Stomach (tissue), 8 donors: ENCODE measurements at regions not wholly inside any gene's neighbourhood (a gene's known extent, or its start where the extent isn't known, plus 50 kb on each side); places are given as distances from the start of the nearest gene placed in this dataset.

ENCODE experiments used
- DNase-seq, 2 donors: peaks; one replicate each; pipeline versions ENCODE4 v3.0.0 to v3.0.0-alpha.2; 2013 to 2019
- H3K27ac ChIP-seq, 5 donors: fragments of 200-600 bp in 4 of 5; sonication (generic) in 4 of 5; one replicate each; pipeline ENCODE4 v1.5.1; 2013 to 2019; ENCODE audit warnings: mild to moderate bottlenecking in 1 of 5, moderate library complexity in 1 of 5
- H3K27me3 ChIP-seq, 3 donors: fragments of 200-600 bp; sonication (generic); one replicate each; pipeline ENCODE4 v1.5.1; 2017 to 2019; ENCODE audit warnings: mixed run types in 1 of 3
- H3K36me3 ChIP-seq, 4 donors: fragments of 200-600 bp; sonication (generic); 1 replicate in 3 of 4; 2 replicates in 1 of 4; pipeline ENCODE4 v1.5.1; 2016 to 2019
- H3K4me1 ChIP-seq, 4 donors: fragments of 200-600 bp; sonication (generic); one replicate each; pipeline ENCODE4 v1.5.1; 2016 to 2019
- H3K4me3 ChIP-seq, 4 donors: fragments of 200-600 bp; sonication (generic) in 3 of 4; one replicate each; pipeline ENCODE4 v1.5.1; 2016 to 2019; ENCODE audit warnings: mild to moderate bottlenecking in 1 of 4
- H3K9me3 ChIP-seq, 4 donors: fragments of 200-600 bp; sonication (generic); one replicate each; pipeline ENCODE4 v1.5.1; 2016 to 2019
- CTCF ChIP-seq, 7 experiments: fragments of 450-650 bp in 4 of 7; fragments of 200-600 bp in 3 of 7; sonication (generic) in 3 of 7; IDR thresholded peaks; one replicate each; pipeline ENCODE4 v1.5.1; 2016 to 2019; ENCODE audit warnings: antibody characterized with exemption in 7 of 7, control low read depth in 2 of 7, mild to moderate bottlenecking in 1 of 7
- EP300 ChIP-seq: sonication (generic); formaldehyde crosslinking; IDR thresholded peaks from one replicate; pipeline ENCODE4 v1.6.1; 2017; ENCODE audit warnings: antibody characterized with exemption
- POLR2A ChIP-seq, 4 donors: fragments of 450-650 bp; IDR thresholded peaks; one replicate each; pipeline ENCODE4 v1.6.1; 2016; ENCODE audit warnings: antibody characterized with exemption in 4 of 4, control low read depth in 2 of 4, mild to moderate bottlenecking in 1 of 4, moderate library complexity in 1 of 4
- POLR2AphosphoS5 ChIP-seq, 3 donors: sonication (generic); formaldehyde crosslinking; IDR thresholded peaks; one replicate each; pipeline ENCODE4 v1.6.1; 2016; ENCODE audit warnings: antibody characterized with exemption in 3 of 3
- WGBS, 5 donors: extraction: QIAGEN DNeasy Blood & Tissue Kit in 3 of 5; methylation state at CpG; one replicate each; pipeline versions ENCODE4 v1.1.5 to v1.1.7; 2013 to 2018; 5-methylcytosine and 5-hydroxymethylcytosine counted together
- intact Hi-C: fragments of 100-400 bp; cut with DNase I; formaldehyde crosslinking; loops from one replicate; pipeline ENCODE4 v1.15.1; 2023; ENCODE audit warnings: low total_unique reads
- donor health status: healthy with polysubstance abuse.
- donor health status: Bipolar disorder and iron deficiency.
- donor health status: healthy.

DNA sequence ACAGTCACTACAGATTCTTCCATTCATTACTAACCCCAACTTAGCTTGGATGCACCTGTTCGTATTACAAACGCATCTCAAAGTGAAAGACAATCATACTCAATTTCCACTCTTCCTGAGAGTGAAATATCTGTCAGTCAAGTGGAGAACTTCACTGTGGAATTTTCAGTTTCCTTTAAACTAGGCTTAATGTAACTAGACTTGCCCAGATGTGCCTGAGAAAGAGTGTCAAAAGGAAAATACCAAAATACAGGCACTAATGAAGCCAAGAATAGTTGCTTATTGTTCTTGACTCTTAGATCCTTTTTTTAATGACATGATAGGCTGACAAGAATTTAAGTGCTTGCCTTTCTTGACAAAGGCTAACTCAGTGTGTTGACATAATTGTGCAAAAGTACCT is 72.4 kb upstream of the NR3C2 start:
- H3K9me3 ChIP-seq, result no peaks in the 10 kb centered on the region
- intact Hi-C loops, result no loop called here
- H3K4me1 ChIP-seq, result no peaks in the 10 kb centered on the region
- H3K4me3 ChIP-seq, result no peak overlapping the region
- DNase-seq, result no peak
- WGBS, 5 donors, result 80 to 86% (median 83%) methylated on average over 2 of the region's 2 CpGs
- peak overlapping the region in 1 of 5 donors; percentile 7 for H3K27ac ChIP-seq
- TF ChIP-seq POLR2A (IDR thresholded peaks at IDR 0.05) (no peak), EP300 (no peak), POLR2AphosphoS5 (IDR thresholded peaks at IDR 0.05) (no peak), CTCF (IDR thresholded peaks at IDR 0.05) (no peak)
- H3K27me3 ChIP-seq, result no peaks in the 10 kb centered on the region
- H3K36me3 ChIP-seq, result no peaks in the 10 kb centered on the region

DNA sequence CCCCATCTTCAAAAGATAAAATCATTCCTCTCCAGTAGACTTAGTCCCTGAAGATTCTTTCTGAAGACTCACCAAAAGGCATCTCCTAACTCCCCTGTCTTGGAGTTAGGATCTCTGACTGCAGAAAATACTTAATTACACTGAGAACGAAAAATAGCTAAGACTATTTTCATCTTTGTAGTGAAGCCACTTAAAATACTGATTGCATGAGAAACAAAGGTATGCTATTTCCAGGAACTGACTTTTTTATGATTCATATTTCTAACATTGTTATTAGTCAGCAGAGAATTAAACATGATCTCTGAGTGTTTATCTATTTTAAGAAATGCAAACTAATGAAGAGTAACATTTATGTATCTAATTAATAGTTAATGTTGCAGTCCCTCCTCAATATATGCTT is 71.8 kb upstream of the NR3C2 start:
- Histone ChIP-seq H3K27ac (no peak overlapping the region), H3K4me1 (no peaks in the 10 kb centered on the region), H3K9me3 (no peaks in the 10 kb centered on the region), H3K4me3 (no peak overlapping the region), H3K36me3 (no peaks in the 10 kb centered on the region), H3K27me3 (no peaks in the 10 kb centered on the region)
- TF ChIP-seq EP300 (no peak), POLR2AphosphoS5 (IDR thresholded peaks at IDR 0.05) (no peak), CTCF (IDR thresholded peaks at IDR 0.05) (no peak), POLR2A (IDR thresholded peaks at IDR 0.05) (no peak)
- 43 to 77% (median 71%) methylated on average over 1 of the region's 1 CpG for WGBS, 5 donors
- intact Hi-C loops, result no loop called here
- no peak for DNase-seq

DNA sequence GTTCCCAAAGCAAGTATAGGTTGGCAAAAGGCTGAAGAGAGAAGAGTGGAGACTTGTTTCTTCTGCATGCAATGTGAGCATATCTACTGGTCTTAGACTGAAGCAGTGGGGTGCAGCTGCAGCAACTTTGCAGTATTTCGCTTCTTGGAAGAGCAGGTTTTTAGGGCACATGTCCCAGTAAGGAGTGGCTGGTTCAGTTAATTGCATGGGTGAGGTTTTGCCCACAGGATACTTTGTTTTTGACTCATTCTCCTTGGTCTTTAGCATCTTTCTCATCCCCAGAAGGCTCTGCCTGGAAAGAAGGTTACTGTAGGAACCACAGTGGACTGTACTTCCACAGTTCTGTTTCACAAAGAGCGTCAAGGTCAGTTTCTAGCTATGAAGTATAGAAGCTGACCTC is 68.0 kb upstream of the NR3C2 start:
- Histone ChIP-seq H3K9me3 (no peaks in the 10 kb centered on the region), H3K36me3 (no peaks in the 10 kb centered on the region), H3K27ac (no peak overlapping the region), H3K27me3 (no peaks in the 10 kb centered on the region), H3K4me1 (no peaks in the 10 kb centered on the region), H3K4me3 (no peak overlapping the region)
- TF ChIP-seq CTCF (IDR thresholded peaks at IDR 0.05) (no peak), EP300 (no peak), POLR2A (IDR thresholded peaks at IDR 0.05) (no peak), POLR2AphosphoS5 (IDR thresholded peaks at IDR 0.05) (no peak)
- intact Hi-C loops, result no loop called here
- 90 to 95% (median 92%) methylated on average over 2 of the region's 2 CpGs for WGBS, 5 donors
- DNase-seq, result no peak

DNA sequence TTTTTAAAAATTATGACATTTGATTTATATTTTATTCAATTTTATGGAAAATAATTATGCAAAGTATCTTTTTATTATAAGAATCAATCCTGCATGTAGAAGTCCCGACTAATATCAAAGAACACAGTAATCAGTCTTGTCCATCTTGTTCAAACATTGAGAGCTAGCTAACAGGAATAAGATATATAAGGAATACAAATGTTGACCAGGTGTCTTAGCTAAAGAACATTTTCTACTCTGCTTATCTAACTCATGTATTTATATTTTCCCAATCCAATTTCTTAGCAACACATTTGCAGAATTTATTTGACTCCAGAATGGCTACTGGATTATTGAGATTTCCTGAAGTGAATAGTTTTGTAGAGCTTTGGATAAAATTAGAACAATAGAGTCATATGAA is 61.5 kb upstream of the NR3C2 start:
- Histone ChIP-seq H3K27me3 (no peaks in the 10 kb centered on the region), H3K36me3 (no peaks in the 10 kb centered on the region), H3K9me3 (peaks cover 0 to 7% (median 0%) of the 10 kb centered on the region in 4 donors), H3K27ac (no peak overlapping the region), H3K4me3 (no peak overlapping the region), H3K4me1 (no peaks in the 10 kb centered on the region)
- no peak for DNase-seq
- 0 to 36% (median 12%) methylated on average over 1 of the region's 1 CpG for WGBS, 5 donors
- TF ChIP-seq POLR2A (IDR thresholded peaks at IDR 0.05) (no peak), EP300 (no peak)
- intact Hi-C loops, result no loop called here

DNA sequence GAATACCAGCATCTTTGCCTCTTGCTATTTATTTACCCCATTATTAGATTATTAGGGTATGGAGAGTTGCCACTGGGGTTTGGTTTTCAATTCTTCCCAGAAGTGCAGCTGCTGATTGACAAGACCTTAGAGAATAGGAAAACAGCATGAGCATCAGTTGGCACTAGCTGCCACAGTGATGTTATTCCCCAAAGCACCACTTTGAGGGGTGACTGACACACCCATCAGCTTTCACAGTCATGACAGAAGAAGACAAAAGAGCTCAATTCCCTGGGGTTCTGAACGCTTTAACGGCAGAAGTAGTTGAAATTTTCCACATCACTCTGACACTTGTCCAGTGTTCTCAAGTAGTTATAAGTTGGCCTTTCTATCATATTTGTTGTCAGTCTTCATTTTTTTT is 55.0 kb upstream of the NR3C2 start:
- H3K36me3 ChIP-seq, result no peaks in the 10 kb centered on the region
- intact Hi-C loops, result no loop called here
- no peak overlapping the region for H3K4me3 ChIP-seq
- DNase-seq, result no peak
- no peak overlapping the region for H3K27ac ChIP-seq
- WGBS, 5 donors, result 79 to 86% (median 80%) methylated on average over 2 of the region's 2 CpGs
- peaks cover 0 to 4% (median 0%) of the 10 kb centered on the region in 4 donors for H3K9me3 ChIP-seq
- TF ChIP-seq POLR2AphosphoS5 (IDR thresholded peaks at IDR 0.05), result no peak
- H3K27me3 ChIP-seq, result no peaks in the 10 kb centered on the region
- no peaks in the 10 kb centered on the region for H3K4me1 ChIP-seq
